Neural crest cell (in vitro differentiated cells): ENCODE measurements at regions not wholly inside any gene's neighbourhood (a gene's known extent, or its start where the extent isn't known, plus 50 kb on each side); places are given as distances from the start of the nearest gene placed in this dataset.

Experiments
- DNase-seq: peaks from one replicate; pipeline ENCODE4 v3.0.0; 2021; ENCODE audit warnings: low read depth, mixed read lengths, low spot score
- H3K27ac Mint-ChIP-seq: one replicate; pipeline ENCODE4 v1.8.0; 2021; ENCODE audit warnings: mild to moderate bottlenecking, mixed read lengths; ENCODE audit not compliant: unreplicated experiment
- H3K27me3 Mint-ChIP-seq: 2 replicates; pipeline ENCODE4 v1.8.0; 2021; ENCODE audit warnings: low read depth, mild to moderate bottlenecking, mixed read lengths
- H3K36me3 Mint-ChIP-seq: 2 replicates; pipeline ENCODE4 v1.8.0; 2021; ENCODE audit warnings: low read depth, mild to moderate bottlenecking, mixed read lengths
- H3K4me1 Mint-ChIP-seq: 2 replicates; pipeline ENCODE4 v1.8.0; 2021; ENCODE audit warnings: mixed read lengths
- H3K4me3 Mint-ChIP-seq: one replicate; pipeline ENCODE4 v1.8.0; 2021; ENCODE audit warnings: mild to moderate bottlenecking, mixed read lengths
- H3K9me3 Mint-ChIP-seq: 2 replicates; pipeline ENCODE4 v1.8.0; 2021; ENCODE audit warnings: mixed read lengths
- CTCF ChIP-seq: fragments of 200-600 bp; sonication (generic); conservative IDR thresholded peaks from 2 replicates; pipeline ENCODE4 v1.5.0; 2021; ENCODE audit warnings: antibody characterized with exemption, mild to moderate bottlenecking

DNA sequence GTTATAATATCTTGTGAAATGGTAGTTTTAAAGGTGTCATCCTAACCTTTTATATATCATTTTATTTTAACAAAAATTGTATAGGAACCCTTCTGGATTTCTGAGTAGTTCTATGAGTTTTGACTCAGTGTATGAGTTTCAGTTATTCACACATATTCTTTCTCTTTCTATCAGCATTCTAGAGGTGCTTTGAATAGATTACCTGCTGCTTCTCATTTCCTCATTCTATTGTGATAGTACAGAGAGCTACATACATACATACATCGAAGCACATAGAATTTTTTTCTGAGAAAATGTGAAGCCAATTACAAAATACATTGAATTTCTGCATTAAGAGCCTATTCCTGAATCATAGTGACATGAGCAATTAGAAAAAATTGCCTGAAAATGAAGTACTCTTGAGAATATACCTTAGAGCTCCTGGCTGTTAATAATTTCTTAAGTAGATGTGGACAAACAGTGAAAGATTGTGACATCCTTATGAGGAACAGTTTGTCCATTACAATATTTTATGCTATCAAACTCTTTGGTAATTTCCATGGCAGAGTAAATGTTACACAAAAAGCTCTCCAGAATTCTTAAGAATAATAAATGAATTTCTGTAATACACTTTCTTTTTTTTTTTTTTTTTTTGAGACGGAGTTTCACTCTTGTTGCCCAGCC lies 556.6 kb downstream of the TRHDE start:
- TF ChIP-seq CTCF: no peak

DNA sequence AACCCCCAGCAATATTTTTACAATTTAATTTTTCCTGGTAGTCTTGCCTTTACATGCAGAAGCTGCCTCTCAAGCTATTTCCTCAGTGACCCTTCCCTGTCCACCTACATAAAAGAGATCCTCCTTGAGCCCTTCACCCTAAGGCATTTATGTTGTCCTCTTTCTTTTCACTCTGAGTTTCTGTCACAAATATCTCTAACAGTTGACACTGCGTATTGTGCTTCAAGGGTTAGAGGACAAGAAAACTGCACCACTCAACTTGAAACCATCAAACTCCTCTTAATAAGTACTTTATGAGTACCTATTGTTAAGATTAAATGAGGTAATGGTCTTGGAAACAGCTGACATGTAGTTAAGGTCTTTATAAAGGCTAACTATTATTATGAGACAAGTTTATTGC lies 557.7 kb downstream of the TRHDE start:
- no peak for TF ChIP-seq CTCF
- H3K4me1 Mint-ChIP-seq: no peaks in the 10 kb centered on the region
- no peak overlapping the region for H3K27ac Mint-ChIP-seq
- peaks cover 13% of the 10 kb centered on the region for H3K9me3 Mint-ChIP-seq
- no peak for DNase-seq
- H3K27me3 Mint-ChIP-seq: no peaks in the 10 kb centered on the region
- no peak overlapping the region for H3K4me3 Mint-ChIP-seq
- no peaks in the 10 kb centered on the region for H3K36me3 Mint-ChIP-seq

More for the DNA sequence above, 556.6 kb downstream of the TRHDE start:
- no peaks in the 10 kb centered on the region for H3K36me3 Mint-ChIP-seq
- DNase-seq: no peak
- no peaks in the 10 kb centered on the region for H3K27me3 Mint-ChIP-seq
- H3K4me1 Mint-ChIP-seq: no peaks in the 10 kb centered on the region
- H3K9me3 Mint-ChIP-seq: peaks cover 13% of the 10 kb centered on the region
- H3K4me3 Mint-ChIP-seq: no peak overlapping the region
- no peak overlapping the region for H3K27ac Mint-ChIP-seq

DNA sequence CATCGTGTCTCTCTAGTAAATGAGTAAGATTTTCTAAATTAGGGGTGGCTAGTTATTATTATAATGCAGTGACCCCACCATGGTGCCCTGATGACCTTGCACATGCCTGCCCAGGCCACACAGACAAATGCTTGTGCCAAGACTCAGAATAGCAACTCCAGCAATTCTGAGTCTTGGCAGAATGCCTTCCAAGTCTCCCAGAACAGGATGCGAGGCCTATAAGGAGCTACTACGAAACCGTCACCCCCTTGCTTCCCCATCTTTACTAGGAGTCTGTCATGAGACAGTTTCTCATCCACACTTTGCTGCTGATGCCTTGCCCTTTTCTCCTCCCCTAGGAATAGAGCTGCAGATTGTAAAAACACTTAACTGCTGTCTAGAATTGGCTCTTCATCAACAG lies 559.9 kb downstream of the TRHDE start:
- no peak overlapping the region for H3K4me3 Mint-ChIP-seq
- no peak for TF ChIP-seq CTCF
- H3K27me3 Mint-ChIP-seq: no peaks in the 10 kb centered on the region
- no peak overlapping the region for H3K27ac Mint-ChIP-seq
- no peak for DNase-seq
- peaks cover 3% of the 10 kb centered on the region for H3K9me3 Mint-ChIP-seq
- H3K36me3 Mint-ChIP-seq: no peaks in the 10 kb centered on the region
- no peaks in the 10 kb centered on the region for H3K4me1 Mint-ChIP-seq

- no peak for DNase-seq
- H3K4me1 Mint-ChIP-seq: no peaks in the 10 kb centered on the region
- no peak overlapping the region for H3K4me3 Mint-ChIP-seq
- H3K27me3 Mint-ChIP-seq: no peaks in the 10 kb centered on the region
- no peaks in the 10 kb centered on the region for H3K36me3 Mint-ChIP-seq
- H3K27ac Mint-ChIP-seq: no peak overlapping the region
- no peak for TF ChIP-seq CTCF
- H3K9me3 Mint-ChIP-seq: no peaks in the 10 kb centered on the region
Observed at GRCh38 chr12:72836194-72836593, 564.0 kb downstream of the TRHDE start.

DNA sequence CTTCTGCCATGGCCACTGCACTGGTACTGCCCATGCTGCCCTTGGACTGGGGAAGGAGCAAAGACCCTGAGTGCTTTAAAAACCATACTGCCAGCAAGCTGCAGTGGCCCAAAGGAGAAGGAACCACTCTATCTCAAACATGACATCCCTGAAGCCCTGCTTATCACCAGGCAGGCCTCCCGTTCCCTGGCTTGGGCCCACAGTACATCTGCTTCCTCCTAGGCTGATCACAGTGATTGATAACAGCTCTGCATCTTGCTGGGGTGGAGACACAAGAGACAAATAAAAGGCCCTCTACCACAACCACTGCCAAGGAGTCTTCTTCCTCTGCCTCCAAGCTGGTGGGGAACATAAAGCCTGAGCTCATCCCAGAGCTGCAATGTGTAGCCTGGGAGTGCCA lies 567.5 kb downstream of the TRHDE start:
- Mint-ChIP-seq H3K27ac (no peak overlapping the region), H3K27me3 (no peaks in the 10 kb centered on the region), H3K9me3 (peaks cover 17% of the 10 kb centered on the region), H3K4me1 (no peaks in the 10 kb centered on the region), H3K36me3 (peaks cover 6% of the 10 kb centered on the region), H3K4me3 (no peak overlapping the region)
- DNase-seq: no peak
- TF ChIP-seq CTCF: no peak
